GM12874 (cell line): ENCODE measurements at regions not wholly inside any gene's neighbourhood (a gene's known extent, or its start where the extent isn't known, plus 50 kb on each side); places are given as distances from the start of the nearest gene placed in this dataset.

ENCODE experiments used
- CTCF ChIP-seq: IDR thresholded peaks from 2 replicates; pipeline ENCODE4 v1.5.1; 2011; ENCODE audit warnings: low read depth, mild to moderate bottlenecking, control low read depth, low read length, moderate library complexity; ENCODE audit not compliant: insufficient read depth

- no peak for TF ChIP-seq CTCF
These were observed 714.1 kb downstream of the STIM2 start for GRCh38 chr4:27574743-27575142.

GRCh38 chr4:27577951-27578350 is 717.3 kb downstream of the STIM2 start:
- TF ChIP-seq CTCF, result no peak

GRCh38 chr4:27592738-27593137 is 732.1 kb downstream of the STIM2 start:
- no peak for TF ChIP-seq CTCF

GRCh38 chr4:27594922-27595321 is 734.3 kb downstream of the STIM2 start:
- no peak for TF ChIP-seq CTCF

- no peak for TF ChIP-seq CTCF
These were observed 735.1 kb downstream of the STIM2 start for GRCh38 chr4:27595571-27596360.

GRCh38 chr4:27602172-27602571 is 741.5 kb downstream of the STIM2 start:
- no peak for TF ChIP-seq CTCF

GRCh38 chr4:27604692-27605091 is 744.1 kb downstream of the STIM2 start:
- TF ChIP-seq CTCF, result no peak
